Peyer's patch (tissue), 4 donors: ENCODE measurements at regions not wholly inside any gene's neighbourhood (a gene's known extent, or its start where the extent isn't known, plus 50 kb on each side); places are given as distances from the start of the nearest gene placed in this dataset.

Experiments
- DNase-seq, 3 donors: peaks; one replicate each; pipeline ENCODE4 v3.0.0-alpha.2; 2017 to 2019
- H3K27ac ChIP-seq, 4 donors: fragments of 200-600 bp; sonication (generic); one replicate each; pipeline ENCODE4 v1.5.1; 2016 to 2019
- H3K27me3 ChIP-seq, 2 donors: fragments of 200-600 bp; sonication (generic); one replicate each; pipeline ENCODE4 v1.5.1; 2019
- H3K36me3 ChIP-seq, 3 donors: fragments of 200-600 bp; sonication (generic); one replicate each; pipeline ENCODE4 v1.5.1; 2016 to 2019
- H3K4me1 ChIP-seq, 4 donors: fragments of 200-600 bp; sonication (generic); one replicate each; pipeline ENCODE4 v1.5.1; 2016 to 2019
- H3K4me3 ChIP-seq, 4 donors: fragments of 200-600 bp; sonication (generic); 1 replicate in 3 of 4; 2 replicates in 1 of 4; pipeline ENCODE4 v1.5.1; 2016 to 2019; ENCODE audit warnings: mild to moderate bottlenecking in 1 of 4
- H3K9me3 ChIP-seq, 4 donors: fragments of 200-600 bp; sonication (generic); one replicate each; pipeline ENCODE4 v1.5.1; 2016 to 2019; ENCODE audit warnings: mild to moderate bottlenecking in 1 of 4
- CTCF ChIP-seq, 6 experiments: fragments of 450-650 bp in 4 of 6; fragments of 200-600 bp in 2 of 6; sonication (generic) in 1 of 6; IDR thresholded peaks; one replicate each; pipeline ENCODE4 v1.5.1; 2017 to 2019; ENCODE audit warnings: antibody characterized with exemption in 6 of 6, mild to moderate bottlenecking in 3 of 6, moderate library complexity in 1 of 6
- POLR2A ChIP-seq, 2 donors: fragments of 450-650 bp; IDR thresholded peaks; one replicate each; pipeline ENCODE4 v1.5.1; 2017; ENCODE audit warnings: antibody characterized with exemption in 2 of 2, mild to moderate bottlenecking in 2 of 2, moderate library complexity in 2 of 2

DNA sequence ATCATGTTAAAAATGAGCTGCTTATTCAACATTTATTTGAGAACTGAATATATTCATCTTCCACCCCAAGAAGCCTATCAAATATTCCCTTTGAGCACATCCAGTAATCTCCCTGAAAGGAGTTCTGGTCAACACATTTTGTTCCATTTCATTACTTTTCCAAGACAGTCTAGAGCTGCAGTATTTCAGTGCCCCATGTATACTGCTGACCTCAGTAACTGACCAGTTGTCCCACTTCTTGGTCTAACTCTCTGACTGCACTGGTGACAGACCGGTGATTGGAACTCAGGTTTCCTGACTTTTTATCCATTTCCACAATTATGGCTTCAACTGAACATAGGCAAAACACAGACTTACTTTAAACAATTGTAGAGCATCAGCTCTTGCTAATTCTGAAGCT is 206.8 kb upstream of the NPSR1 start:
- no peak for DNase-seq
- Histone ChIP-seq H3K27ac (no peak overlapping the region), H3K4me3 (no peak overlapping the region), H3K9me3 (no peaks in the 10 kb centered on the region), H3K27me3 (no peaks in the 10 kb centered on the region), H3K4me1 (no peaks in the 10 kb centered on the region), H3K36me3 (no peaks in the 10 kb centered on the region)
- TF ChIP-seq POLR2A (IDR thresholded peaks at IDR 0.05) (no peak), CTCF (IDR thresholded peaks at IDR 0.05) (no peak)

GRCh38 chr7:34451923-34452322 is 206.1 kb upstream of the NPSR1 start:
- TF ChIP-seq CTCF (IDR thresholded peaks at IDR 0.05) (no peak), POLR2A (IDR thresholded peaks at IDR 0.05) (no peak)
- H3K27ac ChIP-seq: no peak overlapping the region
- no peak overlapping the region for H3K4me3 ChIP-seq
- H3K27me3 ChIP-seq: no peaks in the 10 kb centered on the region
- no peaks in the 10 kb centered on the region for H3K4me1 ChIP-seq
- DNase-seq: no peak
- H3K9me3 ChIP-seq: peaks cover 0 to 2% (median 0%) of the 10 kb centered on the region in 4 donors
- H3K36me3 ChIP-seq: no peaks in the 10 kb centered on the region

GRCh38 chr7:34452363-34452762 is 205.7 kb upstream of the NPSR1 start:
- Histone ChIP-seq H3K4me3 (no peak overlapping the region), H3K27me3 (no peaks in the 10 kb centered on the region), H3K27ac (no peak overlapping the region), H3K4me1 (no peaks in the 10 kb centered on the region), H3K36me3 (no peaks in the 10 kb centered on the region), H3K9me3 (peaks cover 0 to 6% (median 0%) of the 10 kb centered on the region in 4 donors)
- DNase-seq: no peak
- TF ChIP-seq POLR2A (IDR thresholded peaks at IDR 0.05) (no peak), CTCF (IDR thresholded peaks at IDR 0.05) (no peak)

- Histone ChIP-seq H3K4me3 (no peak overlapping the region), H3K27me3 (no peaks in the 10 kb centered on the region), H3K27ac (no peak overlapping the region), H3K4me1 (no peaks in the 10 kb centered on the region), H3K9me3 (peaks cover 0 to 7% (median 0%) of the 10 kb centered on the region in 4 donors), H3K36me3 (no peaks in the 10 kb centered on the region)
- TF ChIP-seq CTCF (IDR thresholded peaks at IDR 0.05): no peak
- no peak for TF ChIP-seq POLR2A (IDR thresholded peaks at IDR 0.05)
- DNase-seq: no peak
Measured at GRCh38 chr7:34453150-34453549, 204.9 kb upstream of the NPSR1 start.

DNA sequence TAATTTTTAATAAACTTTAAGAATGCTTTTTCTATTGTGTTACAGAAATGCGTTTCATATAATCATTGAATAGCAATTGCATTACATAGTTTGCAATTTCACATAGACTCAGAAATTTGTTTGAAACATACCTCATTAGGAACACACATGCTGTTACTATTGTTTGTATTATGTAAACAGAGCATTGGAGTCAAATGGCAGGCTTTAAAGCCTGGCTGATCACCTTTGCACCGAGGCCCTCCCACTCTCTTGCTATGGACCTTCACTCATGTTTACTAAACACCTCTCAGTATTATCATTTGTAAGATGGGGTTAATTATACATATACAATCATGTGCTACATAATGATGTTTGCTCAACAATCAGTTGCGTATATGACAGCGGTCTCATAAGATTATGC is 203.6 kb upstream of the NPSR1 start:
- H3K4me3 ChIP-seq: no peak overlapping the region
- DNase-seq: no peak
- H3K9me3 ChIP-seq: peaks cover 0 to 7% (median 0%) of the 10 kb centered on the region in 4 donors
- no peak overlapping the region for H3K27ac ChIP-seq
- no peaks in the 10 kb centered on the region for H3K4me1 ChIP-seq
- H3K36me3 ChIP-seq: no peaks in the 10 kb centered on the region
- TF ChIP-seq CTCF (IDR thresholded peaks at IDR 0.05): no peak
- no peak for TF ChIP-seq POLR2A (IDR thresholded peaks at IDR 0.05)
- H3K27me3 ChIP-seq: no peaks in the 10 kb centered on the region

DNA sequence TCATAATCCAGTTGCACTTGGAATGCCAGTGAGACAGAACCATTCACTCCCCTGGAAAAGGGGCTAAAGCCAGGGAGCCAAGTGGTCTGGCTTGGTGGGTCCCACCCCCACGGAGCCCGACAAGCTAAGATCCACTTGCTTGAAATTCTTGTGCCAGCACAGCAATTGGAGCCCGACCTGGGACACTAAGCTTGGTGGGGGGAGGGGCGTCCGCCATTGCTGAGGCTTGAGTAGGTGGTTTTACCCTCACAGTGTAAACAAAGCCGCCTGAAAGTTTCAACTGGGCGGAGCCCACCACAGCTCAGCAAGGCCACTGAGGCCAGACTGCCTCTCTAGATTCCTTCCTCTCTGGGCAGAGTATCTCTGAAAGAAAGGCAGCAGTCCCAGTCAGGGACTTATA is 200.7 kb upstream of the NPSR1 start:
- Histone ChIP-seq H3K4me3 (no peak overlapping the region), H3K36me3 (no peaks in the 10 kb centered on the region), H3K27me3 (no peaks in the 10 kb centered on the region), H3K27ac (no peak overlapping the region), H3K9me3 (peaks cover 0 to 7% (median 0%) of the 10 kb centered on the region in 4 donors), H3K4me1 (no peaks in the 10 kb centered on the region)
- TF ChIP-seq POLR2A (IDR thresholded peaks at IDR 0.05) (no peak), CTCF (IDR thresholded peaks at IDR 0.05) (no peak)
- no peak for DNase-seq
